GM23248 (cell line): ENCODE measurements at regions not wholly inside any gene's neighbourhood (a gene's known extent, or its start where the extent isn't known, plus 50 kb on each side); places are given as distances from the start of the nearest gene placed in this dataset.

Experiments used
- EZH2 ChIP-seq: fragments of 200-600 bp; sonication (generic); IDR thresholded peaks from 2 replicates; pipeline ENCODE4 v1.6.1; 2018; ENCODE audit warnings: antibody characterized with exemption, mild to moderate bottlenecking; ENCODE audit not compliant: insufficient read depth, poor library complexity, severe bottlenecking
- EZH2phosphoT487 ChIP-seq: fragments of 200-600 bp; sonication (generic); IDR thresholded peaks from 2 replicates; pipeline ENCODE4 v1.6.1; 2018; ENCODE audit warnings: antibody characterized with exemption, moderate library complexity, mild to moderate bottlenecking, low read depth; ENCODE audit not compliant: insufficient read depth

DNA sequence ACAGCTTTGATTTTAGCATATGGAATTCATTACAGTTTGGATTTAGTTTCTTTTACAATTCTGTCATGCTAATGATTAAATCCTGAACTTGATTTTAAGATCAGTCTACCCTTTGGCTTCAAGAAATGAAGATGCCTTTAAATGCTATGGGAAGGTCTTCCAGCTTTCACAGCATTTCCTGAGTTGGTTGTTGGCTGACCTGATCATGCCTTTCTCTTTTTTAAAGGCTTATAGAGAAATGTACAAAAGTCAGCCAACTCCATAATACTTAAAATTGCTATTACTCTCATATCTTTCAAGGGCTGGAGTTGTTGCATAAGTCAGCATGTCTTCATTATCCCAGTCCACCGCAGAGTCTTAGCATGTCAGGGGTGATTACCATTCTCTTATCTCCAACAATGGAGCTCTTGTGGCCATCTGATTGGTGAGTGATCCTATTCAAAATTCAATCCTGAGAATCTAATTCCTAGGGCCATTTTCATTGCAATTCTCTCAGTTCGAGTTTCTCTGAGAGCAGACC, 123.8 kb downstream of the GMNC start:
- TF ChIP-seq EZH2: no peak
- no peak for TF ChIP-seq EZH2phosphoT487
